Tibial nerve (tissue), 3 donors: ENCODE measurements at regions not wholly inside any gene's neighbourhood (a gene's known extent, or its start where the extent isn't known, plus 50 kb on each side); places are given as distances from the start of the nearest gene placed in this dataset.

Source experiments
- POLR2A ChIP-seq, 2 donors: fragments of 450-650 bp; IDR thresholded peaks; one replicate each; pipeline ENCODE4 v1.6.1; 2017; ENCODE audit warnings: antibody characterized with exemption in 2 of 2, mild to moderate bottlenecking in 2 of 2, moderate library complexity in 2 of 2
- TF ChIP-seq, protein P1 (sequence below), 5 experiments: fragments of 200-600 bp in 3 of 5; fragments of 450-650 bp in 2 of 5; sonication (generic) in 3 of 5; IDR thresholded peaks; one replicate each; pipeline ENCODE4 v1.5.1; 2016 to 2019; ENCODE audit warnings: antibody characterized with exemption in 5 of 5, mild to moderate bottlenecking in 3 of 5, moderate library complexity in 2 of 5

DNA sequence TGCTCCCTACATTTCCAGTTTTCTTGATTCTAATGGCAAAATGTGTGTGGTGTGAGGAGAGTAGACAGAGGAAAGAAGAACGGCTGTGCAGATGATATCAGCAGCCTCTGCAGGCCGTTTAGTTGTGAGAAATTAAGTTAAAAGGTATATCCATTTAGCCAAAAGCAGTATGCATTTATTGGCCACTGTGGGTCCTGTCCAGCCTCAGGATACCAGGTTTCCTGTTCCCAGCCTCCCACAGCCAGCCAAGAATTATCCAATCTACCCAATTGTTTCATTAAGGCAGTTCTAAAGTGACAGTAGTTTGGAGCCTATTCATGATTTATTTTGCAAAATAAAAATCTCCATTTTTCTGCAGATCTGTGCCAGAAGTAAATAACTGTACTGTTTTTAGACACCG is 107.5 kb downstream of the TMEM18 start:
- no peak for TF ChIP-seq POLR2A (IDR thresholded peaks at IDR 0.05)
- TF ChIP-seq, protein P1, sequence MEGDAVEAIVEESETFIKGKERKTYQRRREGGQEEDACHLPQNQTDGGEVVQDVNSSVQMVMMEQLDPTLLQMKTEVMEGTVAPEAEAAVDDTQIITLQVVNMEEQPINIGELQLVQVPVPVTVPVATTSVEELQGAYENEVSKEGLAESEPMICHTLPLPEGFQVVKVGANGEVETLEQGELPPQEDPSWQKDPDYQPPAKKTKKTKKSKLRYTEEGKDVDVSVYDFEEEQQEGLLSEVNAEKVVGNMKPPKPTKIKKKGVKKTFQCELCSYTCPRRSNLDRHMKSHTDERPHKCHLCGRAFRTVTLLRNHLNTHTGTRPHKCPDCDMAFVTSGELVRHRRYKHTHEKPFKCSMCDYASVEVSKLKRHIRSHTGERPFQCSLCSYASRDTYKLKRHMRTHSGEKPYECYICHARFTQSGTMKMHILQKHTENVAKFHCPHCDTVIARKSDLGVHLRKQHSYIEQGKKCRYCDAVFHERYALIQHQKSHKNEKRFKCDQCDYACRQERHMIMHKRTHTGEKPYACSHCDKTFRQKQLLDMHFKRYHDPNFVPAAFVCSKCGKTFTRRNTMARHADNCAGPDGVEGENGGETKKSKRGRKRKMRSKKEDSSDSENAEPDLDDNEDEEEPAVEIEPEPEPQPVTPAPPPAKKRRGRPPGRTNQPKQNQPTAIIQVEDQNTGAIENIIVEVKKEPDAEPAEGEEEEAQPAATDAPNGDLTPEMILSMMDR (IDR thresholded peaks at IDR 0.05) = no peak
